ENCODE measurements at regions not wholly inside any gene's neighbourhood (a gene's known extent, or its start where the extent isn't known, plus 50 kb on each side); places are given as distances from the start of the nearest gene placed in this dataset.

- Histone ChIP-seq H3K4me2 (replicated peaks; ENCODE audit: extremely low read depth, low read length, poor library complexity, severe bottlenecking) (no peak overlapping the region), H3K27ac (ENCODE audit: low read depth in 1 of 2, low read length in 2 of 2) (no peak overlapping the region), H3K36me3 (replicated peaks in 1 of 2; ENCODE audit: control insufficient read depth in 1 of 2, insufficient read depth in 2 of 2, low read length in 2 of 2) (no peaks in the 10 kb centered on the region), H3K79me2 (ENCODE audit: insufficient read depth, low read length) (no peaks in the 10 kb centered on the region), H3K4me3 (replicated peaks in 1 of 3; ENCODE audit: low read depth in 2 of 3, low read length in 3 of 3) (no peak overlapping the region), H2AFZ (ENCODE audit: insufficient read depth, low read depth, low read length, poor library complexity, severe bottlenecking) (no peak overlapping the region), H3K9me3 (replicated peaks in 1 of 2; ENCODE audit: control insufficient read depth in 1 of 2, insufficient read depth in 1 of 2, low read length in 2 of 2) (no peaks in the 10 kb centered on the region), H3K4me1 (ENCODE audit: control insufficient read depth in 1 of 2, insufficient read depth in 2 of 2, low read length in 2 of 2) (no peaks in the 10 kb centered on the region), H3K9ac (ENCODE audit: insufficient read depth, low read length, poor library complexity, severe bottlenecking) (no peak overlapping the region), H4K20me1 (ENCODE audit: insufficient read depth, low read length) (no peaks in the 10 kb centered on the region), H3K27me3 (ENCODE audit: control insufficient read depth in 2 of 2, insufficient read depth in 2 of 2, low read length in 2 of 2) (no peaks in the 10 kb centered on the region)
- Mint-ChIP-seq H3K9me3 (peaks cover 0 to 3% (median 0%) of the 10 kb centered on the region in 7 donors), H3K27ac (no peak overlapping the region), H3K4me3 (no peak overlapping the region), H3K4me1 (no peaks in the 10 kb centered on the region), H3K27me3 (ENCODE audit: low read depth in 3 of 3) (no peaks in the 10 kb centered on the region), H3K36me3 (no peaks in the 10 kb centered on the region)
- DNase-seq = no peak
- WGBS (ENCODE audit: insufficient coverage) = 100% methylated on average over 1 of the region's 1 CpG
- intact Hi-C loops (cut with micrococcal nuclease) = no loop called here
- TF ChIP-seq CTCF (IDR thresholded peaks at IDR 0.05) = no peak
Observed at GRCh38 chr4:42708625-42709024, 51.7 kb upstream of the ATP8A1 start.

Measured in CD14-positive monocyte (primary cell).